ENCODE measurements at regions not wholly inside any gene's neighbourhood (a gene's known extent, or its start where the extent isn't known, plus 50 kb on each side); places are given as distances from the start of the nearest gene placed in this dataset.

- no peak for TF ChIP-seq CTCF (IDR thresholded peaks at IDR 0.05; ENCODE audit: insufficient read depth, low read depth, low read length)
- no peak for TF ChIP-seq EZH2 (IDR thresholded peaks at IDR 0.05; ENCODE audit: insufficient read depth, low read length)
These were observed 352.3 kb upstream of the KLF6 start for GRCh38 chr10:4137299-4137698.
